ENCODE measurements at regions not wholly inside any gene's neighbourhood (a gene's known extent, or its start where the extent isn't known, plus 50 kb on each side); places are given as distances from the start of the nearest gene placed in this dataset.

DNA sequence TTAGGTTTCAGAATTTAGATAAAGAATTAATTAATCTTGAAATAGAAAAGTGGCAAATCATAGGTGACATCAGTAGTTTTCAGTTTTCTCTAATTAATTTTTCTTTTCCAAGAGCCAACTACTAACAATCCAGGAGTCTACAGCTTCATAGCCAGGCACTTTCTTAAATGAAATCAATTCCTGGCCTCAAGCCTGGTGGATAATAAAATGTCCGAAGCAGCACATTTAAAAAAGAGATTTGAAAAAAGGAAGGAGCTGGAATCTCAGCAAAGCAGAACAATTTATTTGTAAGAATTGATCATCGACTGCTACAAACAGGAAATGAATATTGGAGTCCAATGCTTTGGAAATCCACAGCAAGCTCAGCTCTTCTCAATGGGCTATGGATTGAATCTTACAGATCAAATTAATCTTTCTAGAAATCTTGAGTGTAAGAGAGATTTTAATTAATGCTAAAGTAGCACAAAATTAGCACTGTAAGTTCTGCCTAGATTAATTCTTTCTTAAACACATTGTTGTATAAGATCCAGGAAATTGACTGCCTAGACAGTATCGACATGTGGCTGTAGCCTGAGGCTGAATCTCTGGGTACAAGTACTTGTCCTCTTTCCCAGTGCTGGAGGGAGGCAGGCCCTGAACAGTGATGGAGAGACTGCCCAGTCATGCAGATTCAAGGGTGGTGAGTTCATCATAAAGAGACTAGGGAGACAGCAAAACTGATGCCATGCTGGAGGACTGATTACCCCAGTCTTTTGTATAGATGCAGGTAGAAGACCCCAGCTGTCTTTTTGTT, 167.8 kb upstream of the POU2AF2 start:
- TF ChIP-seq, protein P1, sequence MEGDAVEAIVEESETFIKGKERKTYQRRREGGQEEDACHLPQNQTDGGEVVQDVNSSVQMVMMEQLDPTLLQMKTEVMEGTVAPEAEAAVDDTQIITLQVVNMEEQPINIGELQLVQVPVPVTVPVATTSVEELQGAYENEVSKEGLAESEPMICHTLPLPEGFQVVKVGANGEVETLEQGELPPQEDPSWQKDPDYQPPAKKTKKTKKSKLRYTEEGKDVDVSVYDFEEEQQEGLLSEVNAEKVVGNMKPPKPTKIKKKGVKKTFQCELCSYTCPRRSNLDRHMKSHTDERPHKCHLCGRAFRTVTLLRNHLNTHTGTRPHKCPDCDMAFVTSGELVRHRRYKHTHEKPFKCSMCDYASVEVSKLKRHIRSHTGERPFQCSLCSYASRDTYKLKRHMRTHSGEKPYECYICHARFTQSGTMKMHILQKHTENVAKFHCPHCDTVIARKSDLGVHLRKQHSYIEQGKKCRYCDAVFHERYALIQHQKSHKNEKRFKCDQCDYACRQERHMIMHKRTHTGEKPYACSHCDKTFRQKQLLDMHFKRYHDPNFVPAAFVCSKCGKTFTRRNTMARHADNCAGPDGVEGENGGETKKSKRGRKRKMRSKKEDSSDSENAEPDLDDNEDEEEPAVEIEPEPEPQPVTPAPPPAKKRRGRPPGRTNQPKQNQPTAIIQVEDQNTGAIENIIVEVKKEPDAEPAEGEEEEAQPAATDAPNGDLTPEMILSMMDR (IDR thresholded peaks at IDR 0.05; ENCODE audit: low read length, missing control alignments), result no peak
- no peak overlapping the region for H3K4me3 ChIP-seq (replicated peaks; ENCODE audit: low read depth, low read length)
- no peak for DNase-seq (ENCODE audit: low read depth)

DNA sequence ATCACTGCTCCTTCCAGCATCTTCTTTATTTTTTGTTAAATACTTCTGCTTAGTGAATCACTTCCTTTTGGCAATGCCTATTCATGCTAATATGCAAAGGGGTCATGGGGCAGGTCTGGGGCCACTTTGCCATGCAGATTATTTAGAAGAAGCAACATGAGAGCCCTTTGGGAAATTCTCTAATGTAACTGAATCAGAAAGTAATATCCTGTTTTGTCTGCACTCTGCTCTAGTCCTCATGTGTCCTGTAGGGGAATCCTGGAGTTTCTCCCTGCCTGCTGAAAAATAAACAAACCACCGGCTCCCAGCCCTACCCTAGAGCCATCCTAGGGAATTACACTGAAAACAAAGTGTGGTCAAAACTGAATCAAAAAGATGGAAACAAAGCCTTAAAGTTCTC, 176.5 kb upstream of the POU2AF2 start:
- H3K4me3 ChIP-seq (replicated peaks; ENCODE audit: low read depth, low read length), result no peak overlapping the region
- DNase-seq (ENCODE audit: low read depth), result peak; percentile 68
- TF ChIP-seq, protein P1 (IDR thresholded peaks at IDR 0.05; ENCODE audit: low read length, missing control alignments), result peak; percentile 53

DNA sequence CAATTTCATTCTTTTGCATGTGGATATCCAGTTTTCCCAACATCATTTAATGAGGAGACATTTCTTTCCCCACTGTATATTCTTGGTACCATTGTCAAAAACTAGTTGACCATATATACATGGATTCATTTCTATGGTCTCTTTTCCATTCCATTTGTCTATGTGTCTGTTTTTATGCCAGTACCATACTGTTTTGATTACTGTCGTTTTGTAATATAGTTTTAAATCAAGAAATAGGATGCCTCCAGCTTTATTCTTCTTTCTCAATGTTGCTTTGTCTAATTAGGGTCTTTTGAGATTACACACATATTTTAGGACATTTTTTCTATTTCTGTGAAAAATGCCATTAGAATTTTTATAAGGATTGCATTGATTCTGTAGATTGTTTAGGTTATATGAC, 177.5 kb upstream of the POU2AF2 start:
- DNase-seq (ENCODE audit: low read depth), result no peak
- H3K4me3 ChIP-seq (replicated peaks; ENCODE audit: low read depth, low read length), result no peak overlapping the region
- TF ChIP-seq, protein P1 (IDR thresholded peaks at IDR 0.05; ENCODE audit: low read length, missing control alignments), result no peak

DNA sequence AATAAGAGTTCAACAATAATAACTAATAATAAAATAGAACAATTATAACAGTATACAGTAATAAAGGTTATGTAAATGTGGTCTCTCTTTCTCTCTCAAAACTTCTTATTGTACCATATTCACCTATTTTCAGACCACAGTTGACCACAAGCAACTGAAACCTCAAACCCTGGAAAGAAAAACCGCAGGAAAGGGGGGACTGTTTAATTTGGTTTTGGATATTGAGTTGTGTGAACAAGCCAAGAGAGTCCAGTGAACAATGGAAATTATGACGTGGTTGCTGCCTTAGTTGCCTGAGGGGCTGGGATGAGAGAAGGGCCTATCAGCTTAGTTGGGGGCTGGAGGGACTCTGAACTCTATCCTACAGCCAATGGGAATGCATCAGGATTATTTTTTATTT, 178.7 kb upstream of the POU2AF2 start:
- TF ChIP-seq, protein P1 (IDR thresholded peaks at IDR 0.05; ENCODE audit: low read length, missing control alignments), result no peak
- DNase-seq (ENCODE audit: low read depth), result no peak

DNA sequence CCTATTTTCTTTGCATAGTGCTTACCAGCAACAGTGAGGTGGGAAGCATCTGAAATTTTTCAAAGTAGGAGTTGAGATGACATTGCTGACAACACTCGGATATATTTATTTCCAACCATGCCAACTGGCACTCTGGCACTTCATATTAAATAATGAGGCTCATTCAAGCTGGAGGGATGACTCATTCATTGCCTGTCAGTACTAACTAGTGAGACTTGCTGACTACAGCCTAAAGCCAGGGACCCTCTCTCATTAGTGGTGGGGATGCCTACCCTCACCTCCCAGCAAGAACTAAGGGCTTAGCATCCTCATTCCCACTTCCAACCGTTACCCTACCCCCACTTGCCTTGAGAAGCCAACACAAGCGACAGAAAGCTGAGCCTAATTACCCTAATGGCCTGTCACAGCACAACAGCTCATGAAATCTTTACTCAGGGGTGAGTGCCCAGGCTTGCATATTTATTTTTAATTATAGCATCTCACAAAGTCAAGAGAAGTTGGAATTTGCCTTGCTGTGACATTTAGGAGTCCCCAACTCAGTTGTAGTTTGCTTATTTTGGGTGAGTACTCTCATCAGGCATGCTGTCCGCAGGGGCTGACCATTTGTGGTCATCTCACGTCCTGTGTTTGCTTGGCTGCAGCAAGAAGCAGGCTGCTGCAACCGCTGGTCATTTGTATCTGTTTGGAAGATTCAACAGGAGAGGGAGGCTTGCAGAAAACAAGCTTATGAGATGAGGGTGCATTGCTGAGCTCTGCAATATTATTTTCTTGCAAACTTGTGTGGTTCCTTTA, 181.6 kb upstream of the POU2AF2 start:
- no peak overlapping the region for H3K4me3 ChIP-seq (replicated peaks; ENCODE audit: low read depth, low read length)
- DNase-seq (ENCODE audit: low read depth), result peak; percentile 29
- TF ChIP-seq, protein P1 (IDR thresholded peaks at IDR 0.05; ENCODE audit: low read length, missing control alignments), result no peak

More for the DNA sequence above, 178.7 kb upstream of the POU2AF2 start:
- no peak overlapping the region for H3K4me3 ChIP-seq (replicated peaks; ENCODE audit: low read depth, low read length)

DNA sequence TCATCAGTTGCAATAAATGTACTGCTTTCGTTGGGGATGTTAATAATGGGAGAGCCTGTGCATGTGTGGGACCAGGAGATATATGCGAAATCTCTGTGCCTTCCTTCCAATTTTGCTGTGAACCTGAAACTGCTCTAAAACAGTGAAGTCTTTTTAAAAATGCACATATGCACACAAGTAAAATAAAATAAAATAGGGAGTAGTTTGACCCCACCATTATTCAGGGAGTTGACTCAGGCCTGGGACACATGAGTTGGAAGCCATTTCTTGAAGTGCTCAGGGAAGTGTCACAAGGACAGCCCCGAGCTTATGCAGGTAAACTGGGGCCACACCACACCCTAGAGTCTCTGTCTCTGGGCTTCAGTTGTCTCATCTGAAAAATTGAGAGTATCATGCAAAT, 183.1 kb upstream of the POU2AF2 start:
- TF ChIP-seq, protein P1 (IDR thresholded peaks at IDR 0.05; ENCODE audit: low read length, missing control alignments), result no peak
- no peak for DNase-seq (ENCODE audit: low read depth)
- H3K4me3 ChIP-seq (replicated peaks; ENCODE audit: low read depth, low read length), result no peak overlapping the region

Measured in fibroblast of pulmonary artery (primary cell).